GM12873 (cell line): ENCODE measurements at regions not wholly inside any gene's neighbourhood (a gene's known extent, or its start where the extent isn't known, plus 50 kb on each side); places are given as distances from the start of the nearest gene placed in this dataset.

Experiments used
- TF ChIP-seq, protein P1 (sequence below): IDR thresholded peaks from 2 replicates; pipeline ENCODE4 v1.5.1; 2012; ENCODE audit warnings: low read depth, mild to moderate bottlenecking, moderate library complexity, low read length, control low read depth; ENCODE audit not compliant: insufficient read depth; ENCODE audit errors: missing control alignments

DNA sequence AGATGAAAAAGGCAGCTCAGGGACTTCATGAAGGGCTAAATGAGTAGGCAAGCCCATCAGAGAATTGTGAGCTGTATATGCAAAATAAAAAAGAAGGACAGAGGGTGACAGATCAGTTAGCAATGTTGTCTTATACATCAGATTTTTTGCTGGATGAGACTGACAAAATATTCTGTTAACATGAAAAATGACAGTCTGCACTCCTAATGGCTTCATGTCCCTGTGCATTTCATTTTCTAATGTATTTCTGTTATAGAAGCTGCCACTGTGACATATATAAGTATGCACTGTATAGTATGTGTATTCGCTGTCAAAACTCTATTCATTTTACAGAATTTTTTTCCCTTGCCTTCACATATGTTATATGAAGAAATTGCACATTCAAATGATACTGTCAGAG, 559.5 kb downstream of the DMRTA1 start:
- TF ChIP-seq, protein P1, sequence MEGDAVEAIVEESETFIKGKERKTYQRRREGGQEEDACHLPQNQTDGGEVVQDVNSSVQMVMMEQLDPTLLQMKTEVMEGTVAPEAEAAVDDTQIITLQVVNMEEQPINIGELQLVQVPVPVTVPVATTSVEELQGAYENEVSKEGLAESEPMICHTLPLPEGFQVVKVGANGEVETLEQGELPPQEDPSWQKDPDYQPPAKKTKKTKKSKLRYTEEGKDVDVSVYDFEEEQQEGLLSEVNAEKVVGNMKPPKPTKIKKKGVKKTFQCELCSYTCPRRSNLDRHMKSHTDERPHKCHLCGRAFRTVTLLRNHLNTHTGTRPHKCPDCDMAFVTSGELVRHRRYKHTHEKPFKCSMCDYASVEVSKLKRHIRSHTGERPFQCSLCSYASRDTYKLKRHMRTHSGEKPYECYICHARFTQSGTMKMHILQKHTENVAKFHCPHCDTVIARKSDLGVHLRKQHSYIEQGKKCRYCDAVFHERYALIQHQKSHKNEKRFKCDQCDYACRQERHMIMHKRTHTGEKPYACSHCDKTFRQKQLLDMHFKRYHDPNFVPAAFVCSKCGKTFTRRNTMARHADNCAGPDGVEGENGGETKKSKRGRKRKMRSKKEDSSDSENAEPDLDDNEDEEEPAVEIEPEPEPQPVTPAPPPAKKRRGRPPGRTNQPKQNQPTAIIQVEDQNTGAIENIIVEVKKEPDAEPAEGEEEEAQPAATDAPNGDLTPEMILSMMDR: no peak

DNA sequence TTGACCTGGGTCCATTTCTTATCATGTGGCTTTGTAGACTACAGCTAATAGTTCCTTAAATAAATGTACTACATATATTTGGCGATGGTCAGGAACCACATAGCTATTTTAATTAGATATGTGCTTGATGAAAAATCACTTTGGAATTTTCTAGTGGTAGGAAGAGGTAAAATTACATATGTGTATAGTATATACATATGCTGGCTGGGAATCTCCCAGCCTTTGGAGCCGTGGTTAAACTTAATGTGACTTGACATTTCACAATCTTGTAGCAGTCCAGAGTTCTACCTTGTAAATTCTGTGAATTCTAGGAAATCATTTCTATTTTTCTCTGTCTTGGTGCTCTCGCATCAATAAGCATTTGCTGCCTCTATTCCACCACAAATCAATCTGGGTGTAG, 565.0 kb downstream of the DMRTA1 start:
- TF ChIP-seq, protein P1: no peak

DNA sequence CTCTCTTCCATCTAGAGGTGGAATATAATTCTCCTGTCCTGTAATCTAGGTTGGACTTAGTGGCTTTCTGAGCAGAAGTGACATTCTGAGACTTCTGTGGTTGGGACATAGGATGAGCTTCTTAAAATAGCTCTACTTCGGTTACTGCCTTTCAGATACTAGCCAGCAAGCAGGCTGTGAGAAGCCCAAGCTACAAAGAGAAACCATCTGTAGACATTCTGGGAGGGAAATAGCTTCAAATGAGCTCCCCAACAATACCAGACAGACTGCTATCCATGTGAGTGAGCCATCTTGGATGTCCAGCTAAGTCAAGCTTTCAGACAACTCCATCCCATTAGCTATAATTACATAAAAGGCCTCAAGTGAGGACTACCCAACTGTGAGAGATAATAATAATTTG, 568.9 kb downstream of the DMRTA1 start:
- TF ChIP-seq, protein P1: no peak

GRCh38 chr9:23036416-23036815, 589.8 kb downstream of the DMRTA1 start:
- TF ChIP-seq, protein P1: no peak

GRCh38 chr9:23039402-23039801, 592.8 kb downstream of the DMRTA1 start:
- TF ChIP-seq, protein P1: no peak

GRCh38 chr9:23041466-23041865, 594.8 kb downstream of the DMRTA1 start:
- TF ChIP-seq, protein P1: no peak

DNA sequence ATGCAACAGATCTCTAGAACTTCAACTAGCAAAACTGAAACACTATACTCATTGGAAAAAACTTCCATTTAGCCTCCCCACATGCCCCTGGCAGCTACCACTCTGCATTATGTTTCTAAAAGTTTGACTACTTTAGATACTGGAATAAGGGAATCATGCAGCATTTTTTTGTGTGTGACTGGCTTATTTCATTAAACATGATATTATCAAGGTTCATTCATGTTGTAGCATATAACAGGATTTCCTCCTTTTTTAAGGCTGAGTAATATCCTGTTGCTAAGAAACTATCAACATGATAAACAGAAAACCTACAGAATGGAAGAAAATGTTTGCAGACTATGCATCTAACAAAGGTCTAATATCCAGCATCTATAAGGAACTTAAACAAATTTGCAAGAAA, 597.9 kb downstream of the DMRTA1 start:
- TF ChIP-seq, protein P1: no peak
